ENCODE measurements at regions not wholly inside any gene's neighbourhood (a gene's known extent, or its start where the extent isn't known, plus 50 kb on each side); places are given as distances from the start of the nearest gene placed in this dataset.
"Not testable (repeated sequence)": the region's sequence is repeated elsewhere in the genome, so short reads cannot be mapped to it uniquely, and the experiment has no call there.

- not testable (repeated sequence) for DNase-seq
Measured at GRCh38 chr13:112286733-112287132, 89.4 kb upstream of the SPACA7 start.

DNA sequence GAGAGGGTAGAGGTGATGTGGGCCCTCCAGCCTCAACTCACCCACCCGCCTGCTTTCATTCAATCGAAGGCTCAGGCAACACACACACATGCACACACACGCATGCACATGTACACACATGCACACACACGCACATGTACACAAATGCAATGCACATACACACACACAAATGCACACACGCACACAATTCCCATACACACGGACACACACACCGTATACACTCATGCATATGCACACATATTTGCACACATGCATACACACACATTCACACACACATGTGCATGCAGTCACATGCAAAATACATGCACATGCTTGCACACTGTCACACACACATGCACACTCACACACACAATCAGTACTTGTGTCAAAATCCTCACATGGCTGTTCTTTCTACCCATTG, 55.9 kb upstream of the SPACA7 start:
- no peak for DNase-seq

- no peak for DNase-seq
Measured at GRCh38 chr13:112322557-112322956, 53.6 kb upstream of the SPACA7 start.

DNA sequence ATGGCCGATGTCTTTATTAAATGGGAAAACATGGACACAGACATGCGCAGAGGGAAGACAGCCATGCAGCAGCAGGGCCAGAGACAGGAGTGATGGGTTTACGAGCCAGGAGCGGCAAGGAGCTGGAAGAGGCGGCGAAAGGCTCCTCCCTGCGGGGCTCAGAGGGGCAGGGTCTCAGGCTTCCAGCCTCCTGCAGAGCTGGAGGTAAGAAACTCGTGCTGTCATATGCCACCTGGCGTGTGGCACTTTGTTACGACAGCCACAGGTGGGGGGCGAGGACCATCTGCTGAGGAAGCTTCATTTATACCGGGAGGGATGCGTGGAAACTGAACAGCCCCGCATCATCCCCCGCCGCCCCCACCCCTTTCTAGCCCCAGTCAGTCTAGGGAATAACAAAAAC, 52.0 kb upstream of the SPACA7 start:
- DNase-seq: peak; percentile 18

DNA sequence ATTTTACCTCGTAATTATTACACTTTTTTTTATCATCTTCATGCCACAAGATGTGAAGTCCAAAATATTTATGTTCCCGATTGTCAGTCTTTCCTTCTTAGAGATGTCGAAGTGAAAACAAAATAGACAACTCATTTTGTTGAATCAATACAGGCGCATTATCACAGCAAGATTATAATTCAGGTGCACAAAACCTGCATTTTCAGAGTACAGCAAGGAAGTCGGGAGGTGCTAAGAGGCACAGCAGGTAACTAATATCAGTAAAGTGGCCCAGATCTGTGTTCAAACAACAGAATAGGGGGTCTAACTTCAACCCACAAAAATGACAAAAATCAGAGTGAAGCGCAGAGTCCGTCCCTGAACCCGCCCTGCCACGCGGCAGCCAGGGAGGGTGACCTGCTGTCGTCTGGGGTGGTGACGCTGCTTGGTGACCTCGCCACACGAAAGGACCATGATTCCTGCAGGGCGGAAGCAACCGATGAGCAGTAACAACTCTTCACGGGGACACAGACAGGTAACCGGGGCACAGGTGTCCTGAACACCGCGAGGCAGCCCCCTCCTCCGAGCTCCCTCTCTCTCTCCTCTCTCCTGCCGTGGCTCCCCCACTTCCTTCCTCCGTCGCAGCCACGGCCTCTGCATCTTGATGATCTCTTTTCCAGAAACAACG, 50.9 kb upstream of the SPACA7 start:
- no peak for DNase-seq

DNA sequence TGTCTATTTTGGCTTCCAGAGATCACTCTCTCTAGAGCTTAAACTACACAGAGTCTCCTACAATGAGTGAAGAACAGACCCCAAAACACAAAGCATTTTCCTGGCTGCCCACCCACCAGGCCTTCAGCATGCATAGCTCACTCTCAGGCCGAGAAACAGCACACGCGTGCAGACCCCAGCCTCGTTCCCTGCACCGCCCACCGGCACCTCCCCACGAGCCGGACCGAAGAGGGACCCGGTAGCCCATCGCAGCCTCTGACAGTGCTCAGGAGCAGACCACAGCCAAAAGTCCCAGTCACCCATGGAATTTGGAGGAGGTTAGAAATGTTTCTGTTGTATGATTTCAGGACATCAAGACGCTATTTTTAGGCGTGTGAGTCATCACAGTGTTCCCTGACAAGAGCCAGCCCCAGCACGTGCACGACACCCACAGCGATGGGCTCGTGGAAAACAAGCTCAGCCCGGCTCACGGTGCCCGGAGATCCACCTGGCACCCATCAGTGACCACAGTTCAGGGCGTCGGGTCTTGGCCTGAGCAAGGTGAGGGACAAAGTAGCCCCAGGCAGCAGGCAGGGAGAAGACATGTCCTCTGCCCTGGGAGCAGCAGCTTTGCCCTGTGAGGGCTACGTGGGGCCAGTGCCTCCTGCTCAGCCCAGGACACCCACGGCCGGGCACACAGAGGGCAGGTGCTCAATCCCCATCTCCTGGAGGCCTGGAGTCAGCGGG, 50.1 kb upstream of the SPACA7 start:
- no peak for DNase-seq

Measured in NCI-H2171 (cell line).